IMR-90 (cell line): ENCODE measurements at regions not wholly inside any gene's neighbourhood (a gene's known extent, or its start where the extent isn't known, plus 50 kb on each side); places are given as distances from the start of the nearest gene placed in this dataset.

Source experiments
- ATAC-seq: fragments of 200-7000 bp; cut with Tn5 transposase; 2 replicates; pipeline ENCODE4 v1.9.1; 2020; ENCODE audit warnings: low read depth, mild to moderate bottlenecking, moderate library complexity
- BruUV-seq: library from RNA; stranded (reverse); fragments of 400-500 nt; replicated peaks from 2 replicates; lab custom pipeline; 2021; lab: Mats Ljungman, UMichigan
- CTCF ChIA-PET: fragments of 300-600 bp; formaldehyde crosslinking; extraction: SDS; loops from one replicate; lab custom pipeline; 2021; ENCODE audit warnings: antibody characterized with exemption; lab: Yijun Ruan, JAX
- POLR2A ChIA-PET: fragments of 300-600 bp; sonication (Branson Sonifier 250); formaldehyde crosslinking; loops from one replicate; lab custom pipeline; 2022; ENCODE audit warnings: antibody characterized with exemption; ENCODE audit not compliant: unreplicated experiment; lab: Charles Lee
- DNase-seq: peaks from one replicate; pipeline ENCODE4 v3.0.0; 2013
- H2AFZ ChIP-seq: replicated peaks from 2 replicates; pipeline ENCODE3; 2013; ENCODE audit warnings: low read length, mild to moderate bottlenecking; ENCODE audit not compliant: poor library complexity
- H2AK5ac ChIP-seq: 2 replicates; pipeline ENCODE4 v1.6.1; 2013; ENCODE audit warnings: low read depth, low read length, inconsistent platforms
- H2AK9ac ChIP-seq: replicated peaks from 2 replicates; pipeline ENCODE3; 2013; ENCODE audit warnings: mild to moderate bottlenecking, low read depth, low read length, moderate library complexity; ENCODE audit not compliant: poor library complexity
- H2BK120ac ChIP-seq: 2 replicates; pipeline ENCODE4 v1.6.1; 2013; ENCODE audit warnings: low read depth, low read length, inconsistent platforms
- H2BK15ac ChIP-seq: 3 replicates; pipeline ENCODE4 v1.6.1; 2013; ENCODE audit warnings: low read depth, low read length, inconsistent platforms
- H2BK20ac ChIP-seq: 2 replicates; pipeline ENCODE4 v1.6.1; 2013; ENCODE audit warnings: low read depth, mild to moderate bottlenecking, inconsistent platforms, low read length, moderate library complexity
- H2BK5ac ChIP-seq: 2 replicates; pipeline ENCODE4 v1.6.1; 2013; ENCODE audit warnings: mild to moderate bottlenecking, low read depth, low read length, inconsistent platforms; ENCODE audit not compliant: poor library complexity, severe bottlenecking
- H3K14ac ChIP-seq: replicated peaks from 2 replicates; pipeline ENCODE4 v1.6.1; 2013; ENCODE audit warnings: low read depth, low read length, inconsistent platforms
- H3K18ac ChIP-seq: 2 replicates; pipeline ENCODE4 v1.6.1; 2013; ENCODE audit warnings: low read depth, low read length, control low read depth
- H3K23ac ChIP-seq: 2 replicates; pipeline ENCODE4 v1.6.1; 2013; ENCODE audit warnings: low read depth, low read length, inconsistent platforms
- H3K27ac ChIP-seq: 2 replicates; pipeline ENCODE4 v1.5.1; 2013; ENCODE audit warnings: mild to moderate bottlenecking, control low read depth, low read length; ENCODE audit not compliant: insufficient read depth
- H3K27me3 ChIP-seq: 2 replicates; pipeline ENCODE4 v1.6.1; 2013; ENCODE audit warnings: low read length; ENCODE audit not compliant: control insufficient read depth, insufficient read depth
- H3K36me3 ChIP-seq: 2 replicates; pipeline ENCODE4 v1.6.1; 2013; ENCODE audit warnings: low read length, mixed read lengths; ENCODE audit not compliant: control insufficient read depth, insufficient read depth
- H3K4ac ChIP-seq: 2 replicates; pipeline ENCODE4 v1.6.1; 2013; ENCODE audit warnings: low read depth, low read length, inconsistent platforms
- H3K4me1 ChIP-seq: 2 replicates; pipeline ENCODE4 v1.6.1; 2013; ENCODE audit warnings: low read length, mixed read lengths; ENCODE audit not compliant: control insufficient read depth, insufficient read depth
- H3K4me2 ChIP-seq: 2 replicates; pipeline ENCODE4 v1.6.1; 2013; ENCODE audit warnings: low read depth, mild to moderate bottlenecking, control low read depth, low read length, moderate library complexity
- H3K4me3 ChIP-seq: 2 replicates; pipeline ENCODE4 v1.5.1; 2013; ENCODE audit warnings: low read depth, mild to moderate bottlenecking, control low read depth, low read length, moderate library complexity; ENCODE audit not compliant: insufficient read depth
- H3K56ac ChIP-seq: 2 replicates; pipeline ENCODE4 v1.6.1; 2013; ENCODE audit warnings: low read length, inconsistent platforms; ENCODE audit not compliant: insufficient read depth; ENCODE audit errors: extremely low read depth
- H3K79me1 ChIP-seq, 2 experiments: 2 replicates each; pipeline ENCODE4 v1.6.1; 2013; ENCODE audit warnings: low read length in 2 of 2, inconsistent platforms in 1 of 2, low read depth in 1 of 2
- H3K9ac ChIP-seq: 2 replicates; pipeline ENCODE4 v1.6.1; 2013; ENCODE audit warnings: low read depth, low read length, control low read depth
- H3K9me1 ChIP-seq: 2 replicates; pipeline ENCODE4 v1.6.1; 2013; ENCODE audit warnings: low read length, inconsistent platforms; ENCODE audit not compliant: insufficient read depth
- H3K9me3 ChIP-seq: 2 replicates; pipeline ENCODE4 v1.6.1; 2013; ENCODE audit warnings: low read length; ENCODE audit not compliant: control insufficient read depth, insufficient read depth
- H4K20me1 ChIP-seq: 2 replicates; pipeline ENCODE4 v1.6.1; 2013; ENCODE audit warnings: low read length, inconsistent platforms; ENCODE audit not compliant: insufficient read depth
- H4K5ac ChIP-seq: 2 replicates; pipeline ENCODE4 v1.6.1; 2013; ENCODE audit warnings: mild to moderate bottlenecking, low read depth, low read length, control low read depth
- H4K8ac ChIP-seq, 2 experiments: 2 replicates each; pipeline ENCODE4 v1.6.1; 2013; ENCODE audit warnings: low read depth in 2 of 2, low read length in 2 of 2, control low read depth in 1 of 2, inconsistent platforms in 1 of 2
- H4K91ac ChIP-seq: 2 replicates; pipeline ENCODE4 v1.6.1; 2013; ENCODE audit warnings: low read depth, low read length, inconsistent platforms; ENCODE audit not compliant: insufficient read depth
- BHLHE40 ChIP-seq: fragments of 150-350 bp; IDR thresholded peaks from 2 replicates; pipeline ENCODE4 v1.6.1; 2016; ENCODE audit warnings: mild to moderate bottlenecking, low read depth, low read length
- CHD1 ChIP-seq: IDR thresholded peaks from 2 replicates; pipeline ENCODE4 v1.6.1; 2012; ENCODE audit warnings: low read depth, low read length, improper control_type of control experiment
- MAFK ChIP-seq: IDR thresholded peaks from 2 replicates; pipeline ENCODE4 v1.6.1; 2012; ENCODE audit warnings: low read depth, low read length, improper control_type of control experiment
- MAZ ChIP-seq: IDR thresholded peaks from 2 replicates; pipeline ENCODE4 v1.6.1; 2012; ENCODE audit warnings: low read depth, mild to moderate bottlenecking, low read length, improper control_type of control experiment, moderate library complexity, borderline replicate concordance
- NFE2L2 ChIP-seq: fragments of 150-350 bp; IDR thresholded peaks from 2 replicates; pipeline ENCODE4 v1.6.1; 2016; ENCODE audit warnings: low read depth, mild to moderate bottlenecking, low read length
- POLR2A ChIP-seq: IDR thresholded peaks from 2 replicates; pipeline ENCODE4 v1.6.1; 2012; ENCODE audit warnings: mild to moderate bottlenecking, low read depth, low read length
- RAD21 ChIP-seq: IDR thresholded peaks from 2 replicates; pipeline ENCODE4 v1.6.1; 2012; ENCODE audit warnings: low read length, improper control_type of control experiment
- RCOR1 ChIP-seq: IDR thresholded peaks from 2 replicates; pipeline ENCODE4 v1.6.1; 2012; ENCODE audit warnings: mild to moderate bottlenecking, low read length, improper control_type of control experiment; ENCODE audit not compliant: insufficient replicate concordance
- RFX5 ChIP-seq: IDR thresholded peaks from 2 replicates; pipeline ENCODE4 v1.8.0; 2012; ENCODE audit warnings: low read depth, mild to moderate bottlenecking, low read length, moderate library complexity
- WGBS, 2 experiments: methylation state at CpG; one replicate each; pipeline versions ENCODE4 v1.1.5 to v1.1.7; 2013; ENCODE audit warnings: missing lambda C conversion rate in 2 of 2; ENCODE audit not compliant: insufficient read length in 1 of 2; ENCODE audit errors: extremely low coverage in 2 of 2; 5-methylcytosine and 5-hydroxymethylcytosine counted together
- dilution Hi-C: fragments of 300-500 bp; cut with HindIII; formaldehyde crosslinking; loops from one replicate; pipeline ENCODE4 v1.14.3; 2018; ENCODE audit warnings: low sequenced_read_pairs; ENCODE audit not compliant: unreplicated experiment
- in situ Hi-C: fragments of 300-500 bp; cut with MboI; formaldehyde crosslinking; loops from 3 replicates; pipeline ENCODE4 v1.14.3; 2019; ENCODE audit warnings: low sequenced_read_pairs, inconsistent platforms, mixed read lengths
- intact Hi-C: fragments of 100-400 bp; cut with micrococcal nuclease; formaldehyde crosslinking; loops from 2 replicates; pipeline ENCODE4 v1.10.0; 2022
- TF ChIP-seq, protein P1 (sequence below): fragments of 150-350 bp; IDR thresholded peaks from 2 replicates; pipeline ENCODE4 v1.6.1; 2017; ENCODE audit warnings: mild to moderate bottlenecking, antibody characterized with exemption, low read length, low read depth
- TF ChIP-seq, protein P2 (sequence below): conservative IDR thresholded peaks from 2 replicates; pipeline ENCODE4 v1.5.1; 2012; ENCODE audit warnings: mild to moderate bottlenecking, low read depth, low read length, improper control_type of control experiment

- DNase-seq (no peak), ATAC-seq (no peak)
- H3K4me3 ChIP-seq, result no peak overlapping the region
- no peak overlapping the region for H3K23ac ChIP-seq
- intact Hi-C loops, result no loop called here
- H3K14ac ChIP-seq, result no peak overlapping the region
- no peak overlapping the region for H3K18ac ChIP-seq
- no peaks in the 10 kb centered on the region for H3K36me3 ChIP-seq
- no peak for TF ChIP-seq BHLHE40
- no peak for TF ChIP-seq POLR2A
- no peak for TF ChIP-seq RAD21
- no peak for TF ChIP-seq RCOR1
- no peak for TF ChIP-seq RFX5
- no peak for TF ChIP-seq MAFK
- TF ChIP-seq, protein P1, sequence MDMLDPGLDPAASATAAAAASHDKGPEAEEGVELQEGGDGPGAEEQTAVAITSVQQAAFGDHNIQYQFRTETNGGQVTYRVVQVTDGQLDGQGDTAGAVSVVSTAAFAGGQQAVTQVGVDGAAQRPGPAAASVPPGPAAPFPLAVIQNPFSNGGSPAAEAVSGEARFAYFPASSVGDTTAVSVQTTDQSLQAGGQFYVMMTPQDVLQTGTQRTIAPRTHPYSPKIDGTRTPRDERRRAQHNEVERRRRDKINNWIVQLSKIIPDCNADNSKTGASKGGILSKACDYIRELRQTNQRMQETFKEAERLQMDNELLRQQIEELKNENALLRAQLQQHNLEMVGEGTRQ, result no peak
- no peak for TF ChIP-seq CHD1
- TF ChIP-seq NFE2L2, result no peak
- no peak for TF ChIP-seq MAZ
- TF ChIP-seq, protein P2, sequence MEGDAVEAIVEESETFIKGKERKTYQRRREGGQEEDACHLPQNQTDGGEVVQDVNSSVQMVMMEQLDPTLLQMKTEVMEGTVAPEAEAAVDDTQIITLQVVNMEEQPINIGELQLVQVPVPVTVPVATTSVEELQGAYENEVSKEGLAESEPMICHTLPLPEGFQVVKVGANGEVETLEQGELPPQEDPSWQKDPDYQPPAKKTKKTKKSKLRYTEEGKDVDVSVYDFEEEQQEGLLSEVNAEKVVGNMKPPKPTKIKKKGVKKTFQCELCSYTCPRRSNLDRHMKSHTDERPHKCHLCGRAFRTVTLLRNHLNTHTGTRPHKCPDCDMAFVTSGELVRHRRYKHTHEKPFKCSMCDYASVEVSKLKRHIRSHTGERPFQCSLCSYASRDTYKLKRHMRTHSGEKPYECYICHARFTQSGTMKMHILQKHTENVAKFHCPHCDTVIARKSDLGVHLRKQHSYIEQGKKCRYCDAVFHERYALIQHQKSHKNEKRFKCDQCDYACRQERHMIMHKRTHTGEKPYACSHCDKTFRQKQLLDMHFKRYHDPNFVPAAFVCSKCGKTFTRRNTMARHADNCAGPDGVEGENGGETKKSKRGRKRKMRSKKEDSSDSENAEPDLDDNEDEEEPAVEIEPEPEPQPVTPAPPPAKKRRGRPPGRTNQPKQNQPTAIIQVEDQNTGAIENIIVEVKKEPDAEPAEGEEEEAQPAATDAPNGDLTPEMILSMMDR, result no peak
- no peaks in the 10 kb centered on the region for H4K20me1 ChIP-seq
- no peak overlapping the region for H2AK9ac ChIP-seq
- ChIA-PET POLR2A (no interaction called here), CTCF (no interaction called here)
- no peak overlapping the region for H2AFZ ChIP-seq
- no TSS peak for BruUV-seq
- dilution Hi-C loops, result no loop called here
- no peak overlapping the region for H2BK120ac ChIP-seq
- no peaks in the 10 kb centered on the region for H3K4me1 ChIP-seq
- WGBS, 2 experiments, result no CpG with 5 or more reads among the region's 3 CpGs
- no peaks in the 10 kb centered on the region; the same call in 1 of the 2 replicates for H3K27me3 ChIP-seq
- no peaks in the 10 kb centered on the region for H3K9me1 ChIP-seq
- H3K9ac ChIP-seq, result no peak overlapping the region
- in situ Hi-C loops, result no loop called here
- no peak overlapping the region for H3K4me2 ChIP-seq
- no peak overlapping the region for H2BK5ac ChIP-seq
- no peak overlapping the region for H3K56ac ChIP-seq
- no peak overlapping the region for H4K91ac ChIP-seq
- H3K27ac ChIP-seq, result no peak overlapping the region
- no peak overlapping the region for H4K8ac ChIP-seq
- no peak overlapping the region for H2BK15ac ChIP-seq
- H2BK20ac ChIP-seq, result no peak overlapping the region
- H3K79me1 ChIP-seq, result no peaks in the 10 kb centered on the region
- no peak overlapping the region for H4K5ac ChIP-seq
- H2AK5ac ChIP-seq, result no peak overlapping the region
- no peak overlapping the region for H3K4ac ChIP-seq
- no peaks in the 10 kb centered on the region for H3K9me3 ChIP-seq
Observed at GRCh38 chr7:112596260-112596659, 115.5 kb downstream of the LSMEM1 start.
